RWPE2 (cell line): ENCODE measurements at regions not wholly inside any gene's neighbourhood (a gene's known extent, or its start where the extent isn't known, plus 50 kb on each side); places are given as distances from the start of the nearest gene placed in this dataset.

Source experiments
- ATAC-seq: fragments of 200-7000 bp; cut with Tn5 transposase; 3 replicates; pipeline ENCODE4 v1.9.1; 2021; ENCODE audit warnings: low read depth
- DNase-seq: peaks from one replicate; pipeline ENCODE4 v3.0.0-alpha.2; 2020; ENCODE audit warnings: low spot score
- H3K27ac ChIP-seq: fragments of 450-650 bp; 2 replicates; pipeline ENCODE4 v1.5.1; 2017; ENCODE audit warnings: mild to moderate bottlenecking; ENCODE audit not compliant: poor library complexity, severe bottlenecking
- H3K27me3 ChIP-seq: fragments of 250-450 bp; sonication (Bioruptor Pico); 2 replicates; pipeline ENCODE4 v1.5.1; 2021; ENCODE audit warnings: mild to moderate bottlenecking, moderate library complexity; ENCODE audit not compliant: insufficient read depth, poor library complexity, severe bottlenecking
- H3K36me3 ChIP-seq: fragments of 250-450 bp; sonication (Bioruptor Pico); 2 replicates; pipeline ENCODE4 v1.5.1; 2020; ENCODE audit warnings: low read depth, mild to moderate bottlenecking, moderate library complexity
- H3K4me1 ChIP-seq: fragments of 250-450 bp; sonication (Bioruptor Pico); 2 replicates; pipeline ENCODE4 v1.5.1; 2021; ENCODE audit warnings: mild to moderate bottlenecking, moderate library complexity; ENCODE audit not compliant: insufficient read depth, poor library complexity, severe bottlenecking
- H3K4me3 ChIP-seq: fragments of 250-450 bp; sonication (Bioruptor Pico); 2 replicates; pipeline ENCODE4 v1.5.1; 2021; ENCODE audit warnings: mild to moderate bottlenecking, moderate library complexity; ENCODE audit not compliant: severe bottlenecking
- H3K9me3 ChIP-seq: fragments of 250-450 bp; sonication (Bioruptor Pico); 2 replicates; pipeline ENCODE4 v1.5.1; 2021; ENCODE audit warnings: mild to moderate bottlenecking, moderate library complexity; ENCODE audit not compliant: severe bottlenecking
- CTCF ChIP-seq: fragments of 450-650 bp; IDR thresholded peaks from one replicate; pipeline ENCODE4 v1.5.1; 2017; ENCODE audit warnings: mild to moderate bottlenecking, moderate library complexity; ENCODE audit not compliant: poor library complexity, severe bottlenecking

DNA sequence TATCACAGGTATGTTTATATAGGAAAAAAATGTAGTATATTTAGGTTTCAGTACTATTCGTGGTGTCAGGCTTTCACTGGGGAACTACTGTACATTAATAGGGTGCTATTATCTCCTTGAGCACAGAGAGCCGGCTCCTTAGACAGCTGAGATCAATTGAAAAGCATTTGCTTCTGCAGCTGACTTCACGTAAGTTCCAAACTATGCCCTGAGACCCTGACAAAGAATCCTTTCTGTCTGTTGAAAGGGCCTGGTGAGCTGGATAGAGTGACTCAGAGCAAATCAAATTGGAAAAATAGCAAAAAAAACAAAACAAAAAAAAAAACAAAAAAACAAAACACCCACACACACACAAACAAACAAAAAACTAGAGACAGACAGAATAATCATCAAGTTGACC, 652.0 kb downstream of the MTRR start:
- DNase-seq, result no peak
- Histone ChIP-seq H3K9me3 (no peaks in the 10 kb centered on the region), H3K27ac (no peak overlapping the region), H3K4me3 (no peak overlapping the region), H3K36me3 (no peaks in the 10 kb centered on the region), H3K27me3 (peaks cover 22% of the 10 kb centered on the region), H3K4me1 (no peaks in the 10 kb centered on the region)
- TF ChIP-seq CTCF, result no peak
- no peak for ATAC-seq

GRCh38 chr5:8521991-8522390, 653.0 kb downstream of the MTRR start:
- Histone ChIP-seq H3K4me1 (no peaks in the 10 kb centered on the region), H3K27me3 (peaks cover 27% of the 10 kb centered on the region), H3K36me3 (no peaks in the 10 kb centered on the region), H3K9me3 (no peaks in the 10 kb centered on the region), H3K4me3 (no peak overlapping the region), H3K27ac (no peak overlapping the region)
- DNase-seq, result no peak
- ATAC-seq, result no peak
- TF ChIP-seq CTCF, result no peak

GRCh38 chr5:8522646-8523045, 653.7 kb downstream of the MTRR start:
- DNase-seq (no peak), ATAC-seq (peak; percentile 51; the same call in 2 of the 3 replicates)
- H3K36me3 ChIP-seq, result no peaks in the 10 kb centered on the region
- peaks cover 30% of the 10 kb centered on the region for H3K27me3 ChIP-seq
- H3K9me3 ChIP-seq, result no peaks in the 10 kb centered on the region
- no peak overlapping the region for H3K27ac ChIP-seq
- H3K4me1 ChIP-seq, result no peaks in the 10 kb centered on the region
- H3K4me3 ChIP-seq, result no peak overlapping the region
- peak; percentile 13 for TF ChIP-seq CTCF

GRCh38 chr5:8523501-8523900, 654.6 kb downstream of the MTRR start:
- Histone ChIP-seq H3K27me3 (peaks cover 37% of the 10 kb centered on the region), H3K9me3 (no peaks in the 10 kb centered on the region), H3K36me3 (no peaks in the 10 kb centered on the region), H3K4me1 (no peaks in the 10 kb centered on the region), H3K27ac (no peak overlapping the region), H3K4me3 (no peak overlapping the region)
- no peak for TF ChIP-seq CTCF
- no peak for DNase-seq
- no peak for ATAC-seq

DNA sequence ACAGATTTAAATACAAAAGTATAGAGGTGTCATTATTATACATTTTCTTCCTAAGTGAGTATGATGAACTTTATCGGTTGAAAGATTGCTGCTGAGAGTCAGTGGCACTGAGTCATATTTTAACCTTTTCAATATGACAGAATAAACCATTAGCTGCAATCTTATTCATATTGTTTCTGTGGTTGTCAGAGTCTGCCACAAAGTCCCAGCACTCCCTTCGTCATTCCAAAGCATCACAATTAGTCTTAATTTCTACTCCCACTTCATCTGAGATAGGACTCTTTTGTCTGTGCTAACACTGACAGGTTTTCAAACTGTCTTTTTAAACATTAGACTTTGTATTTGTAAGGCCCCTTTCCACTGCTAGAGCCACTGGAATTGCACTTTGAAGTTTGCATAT, 656.9 kb downstream of the MTRR start:
- no peaks in the 10 kb centered on the region for H3K9me3 ChIP-seq
- no peak for ATAC-seq
- no peak for DNase-seq
- no peak overlapping the region for H3K27ac ChIP-seq
- no peaks in the 10 kb centered on the region for H3K4me1 ChIP-seq
- TF ChIP-seq CTCF, result no peak
- H3K4me3 ChIP-seq, result no peak overlapping the region
- H3K27me3 ChIP-seq, result peaks cover 35% of the 10 kb centered on the region
- H3K36me3 ChIP-seq, result no peaks in the 10 kb centered on the region
